ENCODE measurements at regions not wholly inside any gene's neighbourhood (a gene's known extent, or its start where the extent isn't known, plus 50 kb on each side); places are given as distances from the start of the nearest gene placed in this dataset.

- TF ChIP-seq TSHZ2 (CRISPR knock-in tag; IDR thresholded peaks at IDR 0.05): no peak
- TF ChIP-seq CREB5 (CRISPR knock-in tag; IDR thresholded peaks at IDR 0.05; ENCODE audit: low read depth): no peak
- TF ChIP-seq TCF4 (CRISPR knock-in tag; IDR thresholded peaks at IDR 0.05; ENCODE audit: borderline replicate concordance): no peak
- no peak for TF ChIP-seq BACH2 (CRISPR knock-in tag; IDR thresholded peaks at IDR 0.05; ENCODE audit: borderline replicate concordance)
- TF ChIP-seq ZFP30 (CRISPR knock-in tag; IDR thresholded peaks at IDR 0.05): no peak
Measured at GRCh38 chr5:8870349-8870958, 675.4 kb downstream of the SEMA5A start (continued).

GRCh38 chr5:8870959-8871355 is 674.9 kb downstream of the SEMA5A start:
- no peak for ATAC-seq
- no peak for TF ChIP-seq PATZ1 (CRISPR knock-in tag; IDR thresholded peaks at IDR 0.05; ENCODE audit: borderline replicate concordance)
- TF ChIP-seq PPARA (CRISPR knock-in tag; IDR thresholded peaks at IDR 0.05; ENCODE audit: borderline replicate concordance): no peak
- TF ChIP-seq TOX (CRISPR knock-in tag; IDR thresholded peaks at IDR 0.05; ENCODE audit: borderline replicate concordance): no peak
- TF ChIP-seq CREB5 (CRISPR knock-in tag; IDR thresholded peaks at IDR 0.05; ENCODE audit: low read depth): no peak
- no peak for TF ChIP-seq ESRRG (CRISPR knock-in tag; IDR thresholded peaks at IDR 0.05)
- no peak for TF ChIP-seq ARNTL (CRISPR knock-in tag; IDR thresholded peaks at IDR 0.05; ENCODE audit: borderline replicate concordance, low read depth)
- TF ChIP-seq TSHZ2 (CRISPR knock-in tag; IDR thresholded peaks at IDR 0.05): no peak
- no peak for TF ChIP-seq ZNF565 (CRISPR knock-in tag; conservative IDR thresholded peaks at IDR 0.05; ENCODE audit: low read depth)
- no peak for TF ChIP-seq TCF4 (CRISPR knock-in tag; IDR thresholded peaks at IDR 0.05; ENCODE audit: borderline replicate concordance)
- TF ChIP-seq BACH2 (CRISPR knock-in tag; IDR thresholded peaks at IDR 0.05; ENCODE audit: borderline replicate concordance): no peak
- TF ChIP-seq CSDC2 (CRISPR knock-in tag; IDR thresholded peaks at IDR 0.05): no peak
- no peak for TF ChIP-seq OSR1 (CRISPR knock-in tag; IDR thresholded peaks at IDR 0.05)

- ATAC-seq: no peak
- no peak for TF ChIP-seq PPARA (CRISPR knock-in tag; IDR thresholded peaks at IDR 0.05; ENCODE audit: borderline replicate concordance)
- TF ChIP-seq GLIS3 (CRISPR knock-in tag; IDR thresholded peaks at IDR 0.05): no peak
- TF ChIP-seq SNAI2 (CRISPR knock-in tag; IDR thresholded peaks at IDR 0.05): no peak
- TF ChIP-seq BACH2 (CRISPR knock-in tag; IDR thresholded peaks at IDR 0.05; ENCODE audit: borderline replicate concordance): no peak
- TF ChIP-seq CSRNP3 (CRISPR knock-in tag; IDR thresholded peaks at IDR 0.05): no peak
- no peak for TF ChIP-seq ZFP30 (CRISPR knock-in tag; IDR thresholded peaks at IDR 0.05)
- TF ChIP-seq PATZ1 (CRISPR knock-in tag; IDR thresholded peaks at IDR 0.05; ENCODE audit: borderline replicate concordance): no peak
Measured at GRCh38 chr5:8871446-8871845, 674.4 kb downstream of the SEMA5A start.

Measured in SK-N-SH treated with all-trans-retinoic acid at 6 μM for 48 hours (cell line).